Activated CD4-positive, alpha-beta T cell treated with anti-CD3 and anti-CD28 coated beads for 1 hour (primary cell): ENCODE measurements at regions not wholly inside any gene's neighbourhood (a gene's known extent, or its start where the extent isn't known, plus 50 kb on each side); places are given as distances from the start of the nearest gene placed in this dataset.

Experiments used
- DNase-seq: peaks from one replicate; pipeline ENCODE4 v3.0.0-alpha.2; 2020

DNA sequence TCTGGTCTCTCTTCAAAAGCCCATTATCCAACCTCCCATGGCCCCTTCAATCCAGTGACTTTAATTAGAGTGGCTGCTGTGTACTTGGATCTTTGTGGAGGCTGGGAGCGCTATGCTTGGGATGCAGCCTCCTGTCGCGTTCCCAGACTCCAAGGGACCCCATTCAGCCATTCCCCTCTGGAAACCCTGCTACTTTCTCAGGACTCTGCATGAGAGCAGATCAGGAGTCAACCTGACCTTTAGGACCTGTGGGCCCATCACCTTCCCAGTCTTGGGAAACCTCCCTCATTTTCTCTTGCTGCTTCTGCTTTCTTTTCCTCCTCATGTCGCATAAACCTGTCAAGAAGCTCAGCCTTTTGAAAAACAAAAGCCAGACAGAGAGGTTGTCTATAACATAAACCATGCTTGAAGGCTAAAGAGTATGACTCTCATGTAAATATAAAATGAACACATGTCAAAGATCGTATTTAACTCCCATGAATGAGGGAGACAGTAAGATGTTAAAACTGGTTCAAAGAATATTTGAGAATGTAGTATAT, 143.1 kb upstream of the PELI1 start:
- no peak for DNase-seq

DNA sequence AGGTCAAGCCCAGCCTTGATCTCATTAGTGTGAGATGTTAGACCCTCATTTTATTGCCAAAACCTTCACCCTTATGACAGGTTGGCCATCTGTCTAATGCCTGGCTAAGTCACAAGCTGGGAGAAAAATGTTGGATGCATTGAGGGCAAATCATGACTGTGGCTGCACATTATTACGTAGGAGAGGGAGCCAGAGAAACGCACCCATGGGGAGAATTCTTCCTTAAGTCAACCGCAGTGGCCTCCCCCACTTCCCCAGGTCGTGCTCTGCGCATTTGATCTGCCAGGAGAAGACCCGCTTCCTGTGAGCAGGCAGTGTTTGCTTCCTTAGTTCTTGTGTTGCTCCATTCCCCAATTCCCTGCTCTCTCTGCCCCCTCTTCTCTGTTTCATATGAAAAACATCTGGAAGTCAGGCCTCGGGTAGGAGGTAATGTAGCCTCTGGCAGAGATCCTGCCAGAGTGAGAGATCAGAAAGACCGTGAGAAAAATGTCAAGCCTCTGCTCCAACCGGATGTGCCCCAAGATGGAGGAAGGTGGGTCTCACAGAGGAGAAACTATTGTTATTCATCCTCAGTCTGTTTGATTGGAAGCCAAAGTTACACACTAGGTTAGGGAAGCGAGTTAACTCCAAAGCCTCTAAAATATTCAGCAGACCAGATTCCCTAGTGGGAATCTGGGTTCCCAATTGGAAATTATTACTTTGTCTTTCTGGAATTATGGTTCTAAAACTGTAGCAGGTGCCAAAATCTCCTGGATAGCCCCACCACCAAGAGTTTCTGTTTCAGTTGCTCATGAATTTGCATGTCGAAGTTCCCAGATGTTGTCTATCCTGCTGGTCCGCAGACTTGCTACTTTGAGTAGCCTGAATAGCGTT, 144.3 kb upstream of the PELI1 start:
- DNase-seq = no peak

DNA sequence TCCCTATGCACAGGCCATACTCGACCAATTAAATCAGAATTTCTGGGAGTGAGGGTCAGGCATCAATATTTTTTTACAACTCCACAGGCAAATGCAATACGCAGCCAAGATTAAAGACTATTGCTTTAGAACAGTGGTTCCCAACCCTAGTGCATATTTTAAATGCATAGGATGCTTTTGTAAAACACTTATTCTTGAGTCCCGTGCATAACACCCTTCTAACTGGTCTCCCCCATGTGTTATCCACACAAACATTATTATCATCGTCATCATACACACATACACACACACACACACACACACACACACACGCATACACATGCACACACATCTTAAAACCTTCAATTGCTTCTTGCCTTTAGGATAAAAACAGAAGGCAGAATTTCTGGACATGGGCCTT, 145.0 kb upstream of the PELI1 start:
- DNase-seq = no peak

DNA sequence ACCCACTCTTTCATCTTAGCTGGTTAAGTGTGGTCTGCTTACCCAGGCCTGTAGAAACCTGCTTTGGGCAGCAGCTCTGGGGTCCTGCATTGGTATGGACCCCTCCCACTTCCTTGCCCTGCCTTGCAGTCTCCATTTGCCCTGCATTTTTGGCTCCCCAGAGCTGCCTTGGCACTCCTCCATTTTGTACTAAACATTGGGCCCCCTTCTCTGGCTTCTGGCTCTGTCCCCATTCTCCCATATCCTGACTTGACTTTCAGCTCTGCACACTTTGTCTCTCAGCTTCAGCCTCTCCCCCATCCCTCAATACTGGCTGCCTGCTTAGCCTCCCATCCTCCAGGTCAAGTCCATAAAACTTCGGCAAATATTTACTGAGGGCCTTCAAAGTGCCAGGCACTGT, 145.5 kb upstream of the PELI1 start:
- no peak for DNase-seq

DNA sequence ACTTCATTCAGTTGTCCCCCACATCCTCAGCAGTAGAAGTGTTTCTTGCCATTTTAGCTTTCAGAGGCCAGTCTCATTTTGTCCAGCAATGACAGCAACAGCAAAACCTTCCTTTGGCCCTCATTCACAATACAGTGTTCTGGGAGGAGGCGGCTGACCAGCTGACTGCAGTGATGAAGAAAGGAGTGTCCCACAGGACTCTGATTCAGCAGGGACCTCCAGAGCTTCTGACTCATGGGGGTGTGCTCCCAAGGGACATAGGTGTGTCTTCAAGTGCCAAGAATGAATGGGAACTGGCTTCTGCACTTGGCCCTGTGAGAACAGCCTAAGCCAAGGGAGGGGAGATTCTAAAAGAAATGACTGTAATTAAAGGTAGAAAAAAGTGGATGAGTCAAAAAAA, 147.0 kb upstream of the PELI1 start:
- DNase-seq = no peak

DNA sequence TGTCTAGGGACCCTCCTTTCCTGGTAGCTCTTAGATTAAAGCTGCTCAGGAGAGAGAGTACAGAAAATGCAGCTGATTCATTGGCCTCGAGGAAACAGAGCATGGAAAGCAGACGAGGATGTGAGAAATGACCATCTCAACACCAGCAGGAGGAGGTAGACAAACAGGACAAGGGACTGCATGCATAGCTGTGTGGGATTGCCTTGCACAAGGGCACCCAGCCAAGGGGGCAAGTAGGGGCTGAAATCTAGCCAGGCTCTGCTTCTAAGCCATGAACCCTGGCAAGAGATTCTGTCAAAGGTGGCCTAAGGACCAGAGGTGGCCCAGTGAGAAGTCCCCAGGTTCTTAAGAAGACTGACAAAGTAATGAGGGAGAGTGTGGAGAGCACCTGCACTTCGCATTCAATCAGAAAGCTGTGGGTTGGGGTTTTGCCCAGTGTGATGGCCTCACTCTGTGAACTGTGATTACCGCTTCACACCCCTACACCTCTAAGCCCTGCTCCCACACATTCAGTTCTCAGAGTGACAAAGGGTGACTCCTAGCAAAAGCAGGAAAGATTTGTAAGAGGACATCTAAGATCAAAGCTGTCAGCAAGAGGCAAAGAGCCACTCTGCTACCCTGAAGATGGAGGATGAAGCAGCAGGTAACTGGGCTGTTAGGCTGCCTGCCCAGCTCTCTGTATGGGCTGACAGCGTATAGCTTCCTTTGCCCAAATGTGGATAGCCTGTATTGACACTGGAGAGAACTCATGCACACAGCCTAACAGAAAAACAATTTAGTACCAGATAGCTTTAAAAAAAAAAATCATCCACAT, 151.3 kb upstream of the PELI1 start:
- DNase-seq = no peak

DNA sequence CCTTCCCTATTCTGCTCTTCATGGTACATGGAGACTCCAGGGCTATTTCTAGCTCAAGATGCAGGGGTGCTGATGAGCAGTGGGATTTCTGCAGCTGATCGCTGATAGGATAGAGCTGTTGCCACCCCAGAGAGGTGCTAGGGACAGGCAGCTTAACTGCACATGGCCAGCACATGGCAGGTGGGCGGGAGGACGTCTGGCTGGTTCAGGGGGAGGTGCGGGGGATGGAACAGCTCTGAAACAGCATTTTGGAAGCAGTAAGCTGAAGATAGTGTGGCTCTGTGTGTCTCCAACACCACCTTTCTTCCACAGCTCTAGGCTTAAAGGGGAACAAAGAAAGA, 151.9 kb upstream of the PELI1 start:
- no peak for DNase-seq

DNA sequence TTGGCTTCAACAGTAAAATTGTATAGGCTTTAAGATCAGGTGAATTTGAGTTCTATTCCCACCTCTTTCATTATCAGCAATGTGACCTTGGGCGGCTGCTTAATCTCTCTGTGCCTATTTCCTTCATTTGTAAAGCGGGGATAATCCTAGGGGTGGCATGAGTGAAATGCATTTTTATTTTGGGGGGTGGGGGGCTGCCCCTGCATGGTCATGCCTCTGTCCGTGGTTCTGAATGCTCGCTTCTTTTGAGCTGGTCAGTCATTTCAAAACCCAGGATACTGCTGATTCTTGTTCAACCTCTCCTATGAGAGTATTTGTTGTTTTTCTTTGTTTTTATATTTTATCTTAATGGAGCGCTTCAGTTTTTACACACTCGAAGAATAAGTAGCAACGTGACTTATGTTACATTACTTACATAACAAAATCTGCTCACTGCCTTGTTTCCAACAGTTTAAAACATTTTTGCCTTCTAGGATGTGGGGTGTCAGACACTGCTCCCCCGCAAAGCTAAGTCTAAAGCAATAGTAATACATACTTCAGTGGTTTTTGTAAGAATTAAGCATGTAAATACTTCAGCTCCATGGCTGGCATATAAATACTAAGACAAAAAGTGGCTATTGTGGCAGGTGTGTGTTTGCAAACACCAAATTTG, 152.6 kb upstream of the PELI1 start:
- DNase-seq = no peak

DNA sequence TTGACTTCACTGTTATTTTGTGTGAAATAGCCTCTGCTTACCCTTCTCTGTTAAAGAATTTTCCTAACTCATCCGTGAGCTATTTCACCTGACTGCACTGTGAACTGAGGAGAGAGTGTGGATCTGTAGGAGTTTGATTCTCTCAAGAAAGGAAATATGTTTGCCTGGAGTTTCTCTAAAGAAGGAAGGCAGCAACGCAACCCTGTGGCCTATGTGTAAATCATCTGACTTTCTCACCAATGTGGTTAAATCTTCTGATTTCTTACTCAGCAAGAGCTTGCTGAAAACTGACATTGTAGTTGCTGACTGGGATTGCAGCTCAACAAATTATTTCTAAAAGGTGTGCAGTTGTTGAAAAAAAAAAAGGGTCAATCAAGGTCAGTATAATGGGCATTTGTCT, 153.9 kb upstream of the PELI1 start:
- DNase-seq = no peak

DNA sequence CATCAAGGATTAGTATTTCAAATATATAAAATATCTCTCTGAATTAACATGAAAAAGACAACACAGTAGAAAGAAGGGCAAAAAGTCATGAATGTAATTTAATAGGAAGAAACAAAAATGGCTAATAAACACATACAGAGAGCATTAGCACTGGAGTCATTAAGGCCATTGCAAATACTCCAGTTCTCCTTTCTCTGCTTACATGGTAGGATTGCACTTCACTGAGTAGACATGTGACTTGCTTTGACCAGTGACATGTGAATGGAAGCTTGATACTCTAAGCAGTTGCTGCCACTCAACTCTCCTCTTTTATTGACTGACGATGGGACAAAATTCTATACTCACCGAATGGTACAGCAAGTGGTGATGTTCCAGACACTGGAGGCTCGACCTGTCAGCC, 153.9 kb upstream of the LGALSL start:
- no peak for DNase-seq

DNA sequence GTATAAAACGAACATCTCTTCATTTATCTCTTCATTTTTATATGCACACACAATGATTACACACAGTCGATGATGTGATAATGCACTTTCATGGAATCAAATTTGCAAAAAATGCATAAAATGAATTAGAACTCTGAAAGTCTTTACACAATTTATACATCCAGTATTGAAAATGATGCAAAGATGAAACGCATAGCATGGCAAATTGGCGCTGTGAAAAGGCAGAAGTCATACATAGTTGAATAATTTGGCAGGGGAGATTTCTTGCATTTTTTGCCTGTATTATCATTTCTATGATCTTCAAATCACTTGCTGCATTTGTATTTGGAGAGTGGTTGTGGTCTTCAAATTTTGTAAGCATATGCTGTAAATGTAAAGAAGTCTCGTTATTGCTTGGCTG, 150.7 kb upstream of the LGALSL start:
- no peak for DNase-seq

DNA sequence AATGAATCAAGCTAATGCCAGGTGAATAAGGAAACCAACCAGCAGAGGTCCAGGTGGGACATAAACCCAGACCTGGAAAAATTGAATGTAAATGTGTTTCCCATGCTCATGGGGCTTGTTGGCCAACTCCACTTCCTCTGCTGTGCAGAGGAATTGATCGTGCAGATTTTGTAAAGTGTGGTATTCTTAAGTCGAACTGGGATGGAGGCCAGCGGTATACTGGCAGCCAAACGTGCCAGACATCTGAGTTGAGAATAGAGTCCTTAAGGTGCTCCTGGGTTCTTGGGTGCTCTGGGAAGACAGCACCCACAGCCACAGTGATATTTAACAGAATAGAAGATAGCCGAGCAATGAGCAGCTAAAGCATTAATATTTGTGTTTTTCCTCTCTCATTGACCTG, 146.5 kb upstream of the LGALSL start:
- DNase-seq = no peak

DNA sequence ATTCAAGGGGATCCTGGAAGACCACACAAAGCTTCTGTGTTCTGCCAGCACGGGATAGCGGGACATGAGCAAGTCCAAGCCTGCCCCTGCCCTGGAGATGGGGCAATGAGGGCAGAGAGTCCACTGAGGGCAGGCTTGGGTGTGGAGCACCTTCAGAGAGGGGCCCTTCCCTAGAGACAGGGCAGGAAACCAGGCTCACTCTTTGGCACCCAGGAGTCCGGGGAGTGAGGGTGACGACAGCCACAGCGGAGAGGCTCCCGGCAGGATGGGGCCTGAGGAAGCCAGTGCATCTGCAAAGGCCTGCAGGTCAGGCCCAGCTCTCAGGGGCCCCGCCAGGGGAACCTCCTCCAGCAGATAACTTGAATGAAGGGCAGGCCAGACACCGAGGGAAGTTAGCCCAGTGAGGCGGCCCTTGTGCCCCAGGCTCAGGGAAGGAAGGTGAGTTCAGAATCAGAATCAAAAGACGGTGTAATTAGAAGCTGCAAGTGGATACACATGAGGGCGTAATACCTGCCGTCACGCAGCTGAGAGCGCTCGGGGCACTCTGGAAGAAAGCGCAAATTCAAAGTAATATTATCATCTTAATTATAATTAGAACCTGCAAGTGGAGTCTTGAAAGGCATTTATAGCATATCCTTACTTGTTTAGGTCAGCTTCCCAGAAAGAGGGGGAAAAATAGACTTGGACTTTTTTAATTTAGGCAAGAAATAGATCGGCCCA, 142.6 kb upstream of the LGALSL start:
- no peak for DNase-seq

DNA sequence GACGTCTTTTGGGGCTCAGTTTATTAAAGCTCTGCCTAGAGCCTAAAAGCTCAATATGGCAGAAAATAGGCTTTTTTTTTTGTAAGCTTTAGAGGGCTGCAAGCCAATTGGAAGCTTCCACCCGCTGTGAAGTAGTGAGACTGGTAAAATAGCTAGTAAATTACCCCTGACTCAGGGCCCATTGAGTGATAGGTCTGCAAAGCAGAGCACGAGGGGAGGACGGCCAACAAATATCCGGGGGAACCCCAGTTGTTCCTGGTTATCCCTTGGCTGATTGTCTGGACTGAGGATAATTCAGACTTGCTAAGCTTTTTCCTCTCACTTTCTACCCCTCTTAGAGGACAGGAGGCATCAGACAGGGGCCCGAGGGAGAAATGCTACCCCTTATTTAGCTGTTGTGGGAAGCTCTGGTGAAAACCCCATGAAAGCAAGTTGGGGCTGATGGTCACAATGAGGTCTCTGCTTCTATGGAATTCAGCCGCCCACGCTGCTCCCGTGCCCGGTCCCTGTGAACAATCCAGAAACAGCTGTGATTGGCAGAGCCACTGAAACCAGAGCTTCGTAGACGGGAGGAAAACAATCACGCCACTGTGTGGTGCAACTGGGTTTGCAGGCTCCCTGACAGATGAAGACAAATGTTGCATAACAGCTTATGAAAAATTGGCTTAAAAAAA, 141.9 kb upstream of the LGALSL start:
- no peak for DNase-seq

DNA sequence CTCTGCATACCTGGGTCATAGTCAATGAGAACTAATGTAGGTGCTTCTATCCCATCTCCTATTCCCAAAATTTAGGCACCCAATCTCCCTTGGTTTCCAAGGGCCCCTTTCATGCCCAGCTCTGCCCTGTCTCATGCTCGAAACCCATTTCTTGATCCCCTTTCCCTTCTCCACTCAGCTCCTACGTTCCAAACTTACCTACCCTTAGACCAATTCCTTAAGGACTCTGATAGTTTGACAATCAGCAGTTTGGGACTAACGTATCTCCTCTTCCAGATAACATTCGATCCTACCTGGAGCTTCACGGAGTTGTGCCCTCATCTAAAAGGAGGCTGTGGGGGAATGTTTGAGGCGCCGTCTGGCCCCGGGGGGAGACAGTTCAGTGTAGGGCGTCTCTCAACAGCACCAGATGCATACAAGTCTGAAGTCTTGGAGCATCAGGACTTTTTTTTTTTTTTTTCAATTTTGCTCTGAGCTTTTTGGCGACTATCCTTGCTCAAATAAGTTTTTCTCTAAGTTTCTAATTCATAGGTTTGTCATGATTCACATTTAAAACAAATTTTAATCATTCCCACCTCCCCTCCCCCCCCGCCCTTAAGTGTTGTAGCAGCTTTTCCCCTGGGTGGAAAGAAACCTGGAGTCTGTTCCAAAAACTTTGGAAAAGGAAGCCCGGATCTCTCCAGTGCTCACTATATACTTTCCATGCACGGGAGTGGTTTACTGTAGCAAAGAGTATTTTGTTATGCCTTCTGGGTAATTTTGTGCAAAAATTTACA, 141.2 kb upstream of the LGALSL start:
- DNase-seq = no peak

DNA sequence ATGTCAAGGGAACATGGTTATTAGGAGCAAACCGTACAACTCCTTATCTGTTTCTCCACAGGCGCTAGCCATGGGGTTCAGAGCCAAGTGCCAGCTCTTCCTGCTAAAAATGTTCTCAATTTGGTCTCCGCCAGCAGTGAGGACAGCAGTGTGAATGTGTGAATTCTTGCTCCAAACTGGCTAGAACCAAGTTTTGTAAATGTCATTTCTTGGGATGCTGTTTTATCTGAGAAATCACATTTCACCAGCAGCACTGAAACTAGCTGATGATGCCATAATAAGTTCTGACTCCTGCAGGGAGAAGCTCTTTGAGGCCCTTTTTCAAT, 140.6 kb upstream of the LGALSL start:
- no peak for DNase-seq

DNA sequence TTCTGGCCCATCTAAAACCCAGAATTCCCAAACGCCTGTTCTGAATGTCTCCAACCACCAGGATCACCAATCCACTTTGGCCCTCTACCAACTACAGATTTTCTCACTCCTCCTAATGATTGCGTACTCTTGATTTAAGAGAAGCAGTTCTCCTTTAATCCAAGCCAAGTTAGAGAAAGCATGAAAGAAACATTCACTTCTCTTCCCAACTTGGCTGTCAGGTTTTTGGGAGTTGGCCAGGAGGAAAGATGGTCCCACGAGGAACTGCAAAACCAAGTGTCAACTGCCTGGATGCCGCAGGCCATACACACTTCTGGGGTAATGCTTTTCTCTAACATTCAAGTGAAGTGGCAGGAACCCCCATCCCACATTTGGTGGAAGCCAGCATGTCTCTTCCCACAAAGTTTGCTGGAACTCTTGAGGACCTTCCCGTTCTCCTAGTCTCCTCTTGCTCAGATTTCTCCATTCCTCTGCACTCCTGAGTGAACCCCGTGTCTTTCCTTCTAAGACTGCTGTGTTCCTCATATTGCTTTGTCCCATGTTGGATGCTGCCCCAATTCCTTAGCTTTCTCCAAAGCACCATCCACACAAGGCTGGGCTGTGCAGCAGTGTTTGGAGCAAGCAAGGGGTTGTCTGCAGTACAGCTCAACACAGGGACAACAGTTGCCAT, 138.5 kb upstream of the LGALSL start:
- DNase-seq = no peak

DNA sequence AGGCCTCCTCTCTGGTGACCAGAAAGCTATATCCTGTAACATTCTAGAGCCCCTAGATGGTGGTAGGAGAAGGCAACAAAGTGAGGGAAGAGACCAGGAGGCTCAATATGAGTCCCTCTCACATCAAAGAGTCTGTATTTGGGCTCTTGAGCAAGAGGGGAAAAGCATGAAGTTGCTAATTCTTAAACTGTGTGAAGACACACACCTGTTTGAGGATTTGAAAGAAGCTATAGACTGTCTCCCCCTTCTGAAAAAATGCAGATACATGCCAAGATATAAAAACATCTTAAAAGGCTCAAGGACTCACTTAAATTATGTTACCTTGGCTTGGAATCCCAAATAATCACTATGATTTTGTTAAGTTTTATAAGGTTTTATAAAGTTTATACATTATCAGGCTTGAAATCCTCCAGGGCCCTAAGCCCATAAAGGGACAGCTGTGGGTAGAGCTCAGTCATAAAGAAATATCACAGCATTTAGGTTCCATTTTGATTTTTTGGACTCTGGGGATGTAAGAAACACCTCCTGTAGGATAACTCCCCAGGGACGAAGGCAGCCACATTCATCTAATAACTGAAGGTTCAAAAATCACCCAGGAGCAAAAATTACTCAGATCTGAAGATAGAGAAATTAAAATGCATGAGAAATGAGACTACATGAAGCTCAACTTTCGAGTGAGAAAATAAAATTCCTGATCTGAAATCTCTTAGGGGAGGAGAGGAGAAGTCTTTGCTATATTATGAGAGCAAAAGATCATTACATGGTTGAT, 136.1 kb upstream of the LGALSL start:
- no peak for DNase-seq

DNA sequence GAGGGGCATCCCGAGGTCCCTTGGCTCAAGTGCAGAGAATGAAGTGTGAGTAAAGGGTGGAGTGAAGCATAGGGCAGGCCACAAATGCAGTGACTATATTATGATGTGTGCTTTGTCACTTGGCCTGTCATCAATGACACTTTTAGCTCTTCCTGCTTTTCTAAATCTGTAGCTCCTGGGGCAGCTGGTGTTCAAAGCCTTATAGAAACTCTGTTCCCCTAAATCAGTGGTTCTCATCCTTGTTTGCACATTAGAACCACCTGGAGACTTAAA, 135.6 kb upstream of the LGALSL start:
- DNase-seq = no peak

DNA sequence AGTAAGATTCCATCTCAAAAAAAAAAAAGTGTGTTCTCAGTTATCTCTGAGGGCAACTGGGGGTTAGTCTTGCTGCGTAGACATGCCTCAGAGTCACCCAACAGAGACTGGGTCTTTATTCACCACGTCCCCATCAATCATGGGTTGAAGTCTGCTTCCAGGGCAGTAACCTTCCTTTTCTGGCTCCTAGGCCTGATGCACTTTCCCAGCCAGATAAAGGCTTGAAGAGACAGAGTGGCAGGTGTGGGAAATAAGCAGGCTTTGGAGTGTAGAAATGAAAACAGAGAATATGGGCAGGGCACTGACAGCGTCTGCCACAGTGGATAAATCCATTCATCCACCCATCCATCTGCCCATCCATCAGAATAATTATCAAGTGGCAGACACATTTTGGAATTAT, 134.1 kb upstream of the LGALSL start:
- no peak for DNase-seq

DNA sequence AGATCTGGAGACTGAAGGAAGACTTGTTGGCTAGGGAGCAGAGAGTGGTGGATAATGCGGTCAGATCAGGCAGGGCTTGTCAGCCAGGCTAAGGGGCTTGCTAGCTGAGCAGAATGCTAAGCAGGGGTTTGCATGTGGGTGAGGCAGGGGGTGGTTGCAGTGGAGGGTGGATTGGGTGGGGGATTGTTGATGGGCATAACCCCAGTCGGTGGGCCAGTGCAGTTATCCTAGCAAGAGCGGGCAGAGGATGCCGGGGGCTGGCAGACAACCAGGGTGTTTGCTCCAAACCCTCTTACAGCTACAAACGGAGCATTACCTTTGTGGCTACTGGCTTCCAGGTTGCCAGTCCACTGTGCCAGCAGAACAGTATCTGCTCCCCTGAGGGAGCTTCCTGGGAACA, 131.5 kb upstream of the LGALSL start:
- no peak for DNase-seq
